ENCODE measurements at regions not wholly inside any gene's neighbourhood (a gene's known extent, or its start where the extent isn't known, plus 50 kb on each side); places are given as distances from the start of the nearest gene placed in this dataset.

- TF ChIP-seq ZNF408 (CRISPR knock-in tag; IDR thresholded peaks at IDR 0.05; ENCODE audit: low read depth) (no peak), MYBL2 (IDR thresholded peaks at IDR 0.05; ENCODE audit: low read depth) (no peak), MYBL2 (CRISPR knock-in tag; IDR thresholded peaks at IDR 0.05; ENCODE audit: borderline replicate concordance) (no peak), IFI16 (CRISPR knock-in tag; IDR thresholded peaks at IDR 0.05) (no peak), NR2F6 (CRISPR knock-in tag; IDR thresholded peaks at IDR 0.05) (no peak), MCM5 (IDR thresholded peaks at IDR 0.05; ENCODE audit: low read depth) (no peak), TEAD4 (IDR thresholded peaks at IDR 0.05; ENCODE audit: low read length) (no peak), TEAD4 (CRISPR knock-in tag; IDR thresholded peaks at IDR 0.05; ENCODE audit: borderline replicate concordance) (no peak)
Observed at GRCh38 chr4:184281231-184282139, 63.8 kb upstream of the ENPP6 start.

Data from K562 (cell line).